A673 (cell line): ENCODE measurements at regions not wholly inside any gene's neighbourhood (a gene's known extent, or its start where the extent isn't known, plus 50 kb on each side); places are given as distances from the start of the nearest gene placed in this dataset.

Source experiments
- EZH2 ChIP-seq: fragments of 200-600 bp; sonication (generic); IDR thresholded peaks from 2 replicates; pipeline ENCODE4 v1.6.1; 2017; ENCODE audit warnings: borderline replicate concordance, low read depth, mild to moderate bottlenecking, mixed read lengths, antibody characterized with exemption, low read length; ENCODE audit not compliant: poor library complexity, severe bottlenecking
- TF ChIP-seq, protein P1 (sequence below): fragments of 300-800, 200-600 bp; sonication (generic); conservative IDR thresholded peaks from 2 replicates; pipeline ENCODE4 v1.5.1; 2017; ENCODE audit warnings: low read depth, mild to moderate bottlenecking, antibody characterized with exemption, low read length, moderate library complexity, mixed read lengths

DNA sequence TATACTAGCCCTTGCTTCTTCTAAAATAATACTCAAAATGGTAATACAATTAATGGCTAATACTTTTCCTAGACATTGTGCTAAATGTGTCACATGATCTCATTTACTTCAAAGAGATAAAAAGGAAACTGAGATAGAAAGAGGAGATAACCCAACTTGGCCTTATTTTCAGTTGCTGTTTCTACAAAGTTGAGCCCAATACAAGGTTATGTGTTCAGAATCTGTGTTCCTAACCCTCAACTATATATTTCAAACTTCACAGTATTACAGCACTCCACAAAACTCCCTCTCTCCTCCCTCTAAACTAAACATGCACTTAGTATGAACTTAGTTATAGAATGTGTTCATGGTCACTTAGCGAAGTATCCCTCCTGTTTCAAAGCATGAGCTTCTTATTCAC, 277.9 kb downstream of the CCER1 start:
- TF ChIP-seq, protein P1, sequence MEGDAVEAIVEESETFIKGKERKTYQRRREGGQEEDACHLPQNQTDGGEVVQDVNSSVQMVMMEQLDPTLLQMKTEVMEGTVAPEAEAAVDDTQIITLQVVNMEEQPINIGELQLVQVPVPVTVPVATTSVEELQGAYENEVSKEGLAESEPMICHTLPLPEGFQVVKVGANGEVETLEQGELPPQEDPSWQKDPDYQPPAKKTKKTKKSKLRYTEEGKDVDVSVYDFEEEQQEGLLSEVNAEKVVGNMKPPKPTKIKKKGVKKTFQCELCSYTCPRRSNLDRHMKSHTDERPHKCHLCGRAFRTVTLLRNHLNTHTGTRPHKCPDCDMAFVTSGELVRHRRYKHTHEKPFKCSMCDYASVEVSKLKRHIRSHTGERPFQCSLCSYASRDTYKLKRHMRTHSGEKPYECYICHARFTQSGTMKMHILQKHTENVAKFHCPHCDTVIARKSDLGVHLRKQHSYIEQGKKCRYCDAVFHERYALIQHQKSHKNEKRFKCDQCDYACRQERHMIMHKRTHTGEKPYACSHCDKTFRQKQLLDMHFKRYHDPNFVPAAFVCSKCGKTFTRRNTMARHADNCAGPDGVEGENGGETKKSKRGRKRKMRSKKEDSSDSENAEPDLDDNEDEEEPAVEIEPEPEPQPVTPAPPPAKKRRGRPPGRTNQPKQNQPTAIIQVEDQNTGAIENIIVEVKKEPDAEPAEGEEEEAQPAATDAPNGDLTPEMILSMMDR = no peak
- TF ChIP-seq EZH2 = no peak
